Tibial artery (tissue), 4 donors: ENCODE measurements at regions not wholly inside any gene's neighbourhood (a gene's known extent, or its start where the extent isn't known, plus 50 kb on each side); places are given as distances from the start of the nearest gene placed in this dataset.

Source experiments
- DNase-seq, 2 donors: peaks; one replicate each; pipeline ENCODE4 v3.0.0-alpha.2; 2019
- H3K27ac ChIP-seq, 2 donors: fragments of 200-600 bp; sonication (generic) in 1 of 2; 1 replicate in 1 of 2; 2 replicates in 1 of 2; pipeline ENCODE4 v1.5.1; 2018 to 2019; ENCODE audit warnings: mild to moderate bottlenecking in 1 of 2
- H3K27me3 ChIP-seq, 2 donors: fragments of 200-600 bp; sonication (generic) in 1 of 2; one replicate each; pipeline versions ENCODE4 v1.5.1 to v1.6.0; 2016 to 2019
- H3K36me3 ChIP-seq, 3 donors: fragments of 200-600 bp; sonication (generic) in 2 of 3; one replicate each; pipeline ENCODE4 v1.5.1; 2016 to 2019; ENCODE audit warnings: mild to moderate bottlenecking in 2 of 3
- H3K4me1 ChIP-seq, 4 donors: fragments of 200-600 bp; sonication (generic) in 2 of 4; 1 replicate in 3 of 4; 2 replicates in 1 of 4; pipeline ENCODE4 v1.5.1; 2016 to 2019
- H3K4me3 ChIP-seq, 2 donors: fragments of 200-600 bp; sonication (generic) in 1 of 2; 1 replicate in 1 of 2; 2 replicates in 1 of 2; pipeline ENCODE4 v1.5.1; 2018 to 2019; ENCODE audit warnings: mild to moderate bottlenecking in 2 of 2
- H3K9me3 ChIP-seq, 3 donors: fragments of 200-600 bp; sonication (generic) in 1 of 3; one replicate each; pipeline ENCODE4 v1.5.1; 2016 to 2019
- intact Hi-C: fragments of 100-400 bp; cut with DNase I; formaldehyde crosslinking; loops from one replicate; pipeline ENCODE4 v1.15.0; 2023; ENCODE audit warnings: low total_unique reads
- TF ChIP-seq, protein P1 (sequence below), 2 experiments: fragments of 200-600 bp in 1 of 2; fragments of 450-650 bp in 1 of 2; IDR thresholded peaks; one replicate each; pipeline ENCODE4 v1.5.1; 2017 to 2019; ENCODE audit warnings: antibody characterized with exemption in 2 of 2, mild to moderate bottlenecking in 1 of 2, moderate library complexity in 1 of 2

GRCh38 chr12:91935296-91935695 is 210.3 kb downstream of the BTG1 start:
- no peaks in the 10 kb centered on the region for H3K9me3 ChIP-seq
- intact Hi-C loops, result no loop called here
- H3K4me1 ChIP-seq, result peaks cover 0 to 8% (median 0%) of the 10 kb centered on the region in 4 donors
- no peak overlapping the region for H3K4me3 ChIP-seq
- no peaks in the 10 kb centered on the region for H3K27me3 ChIP-seq
- no peak overlapping the region for H3K27ac ChIP-seq
- TF ChIP-seq, protein P1, sequence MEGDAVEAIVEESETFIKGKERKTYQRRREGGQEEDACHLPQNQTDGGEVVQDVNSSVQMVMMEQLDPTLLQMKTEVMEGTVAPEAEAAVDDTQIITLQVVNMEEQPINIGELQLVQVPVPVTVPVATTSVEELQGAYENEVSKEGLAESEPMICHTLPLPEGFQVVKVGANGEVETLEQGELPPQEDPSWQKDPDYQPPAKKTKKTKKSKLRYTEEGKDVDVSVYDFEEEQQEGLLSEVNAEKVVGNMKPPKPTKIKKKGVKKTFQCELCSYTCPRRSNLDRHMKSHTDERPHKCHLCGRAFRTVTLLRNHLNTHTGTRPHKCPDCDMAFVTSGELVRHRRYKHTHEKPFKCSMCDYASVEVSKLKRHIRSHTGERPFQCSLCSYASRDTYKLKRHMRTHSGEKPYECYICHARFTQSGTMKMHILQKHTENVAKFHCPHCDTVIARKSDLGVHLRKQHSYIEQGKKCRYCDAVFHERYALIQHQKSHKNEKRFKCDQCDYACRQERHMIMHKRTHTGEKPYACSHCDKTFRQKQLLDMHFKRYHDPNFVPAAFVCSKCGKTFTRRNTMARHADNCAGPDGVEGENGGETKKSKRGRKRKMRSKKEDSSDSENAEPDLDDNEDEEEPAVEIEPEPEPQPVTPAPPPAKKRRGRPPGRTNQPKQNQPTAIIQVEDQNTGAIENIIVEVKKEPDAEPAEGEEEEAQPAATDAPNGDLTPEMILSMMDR (IDR thresholded peaks at IDR 0.05), result no peak
- H3K36me3 ChIP-seq, result no peaks in the 10 kb centered on the region
- DNase-seq, result no peak

DNA sequence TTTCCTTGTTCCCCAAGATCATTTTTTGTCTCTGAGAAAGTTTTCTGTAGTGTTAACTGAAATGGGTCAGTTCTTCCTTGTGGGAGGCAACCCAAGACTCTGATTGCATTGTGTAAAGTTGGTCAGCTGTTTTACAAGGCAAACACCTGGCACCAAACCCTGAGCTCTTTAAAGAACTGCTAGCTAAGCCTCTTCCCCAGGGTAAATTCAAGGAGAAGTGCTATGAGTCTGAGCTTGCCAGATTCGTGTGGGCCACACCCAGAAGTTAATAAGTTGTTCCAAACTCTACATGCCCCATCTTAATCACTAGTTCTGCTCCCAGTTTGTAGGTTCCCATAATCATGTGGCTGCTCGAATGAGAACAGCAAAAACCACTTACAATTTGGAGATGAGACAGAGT is 214.5 kb downstream of the BTG1 start:
- Histone ChIP-seq H3K9me3 (no peaks in the 10 kb centered on the region), H3K4me3 (no peak overlapping the region), H3K36me3 (no peaks in the 10 kb centered on the region), H3K4me1 (peaks cover 0 to 8% (median 0%) of the 10 kb centered on the region in 4 donors), H3K27me3 (no peaks in the 10 kb centered on the region), H3K27ac (no peak overlapping the region)
- TF ChIP-seq, protein P1 (IDR thresholded peaks at IDR 0.05), result no peak
- DNase-seq, result peak in 1 of 2 donors; percentile 31
- intact Hi-C loops, result no loop called here

DNA sequence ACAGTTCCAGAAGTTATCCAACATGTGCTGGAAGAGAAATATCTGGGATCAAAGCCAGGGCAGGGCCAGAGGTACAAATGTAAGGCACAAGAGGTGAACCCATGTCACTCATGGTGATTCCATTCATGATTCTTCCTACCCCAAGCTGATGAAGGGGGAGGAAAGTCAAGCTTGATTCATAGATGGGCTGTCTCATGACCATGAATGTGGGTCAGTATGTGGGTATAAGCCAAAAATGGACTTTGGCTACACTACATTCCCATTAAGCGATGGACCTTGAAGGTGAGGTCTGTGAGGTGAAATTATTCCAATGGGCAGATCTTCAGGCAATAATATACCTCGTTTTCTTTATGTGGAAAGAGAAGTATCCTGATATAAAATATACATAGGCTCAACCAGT is 217.1 kb downstream of the BTG1 start:
- H3K27ac ChIP-seq, result no peak overlapping the region
- no peaks in the 10 kb centered on the region for H3K27me3 ChIP-seq
- TF ChIP-seq, protein P1 (IDR thresholded peaks at IDR 0.05), result no peak
- H3K4me3 ChIP-seq, result no peak overlapping the region
- intact Hi-C loops, result no loop called here
- no peaks in the 10 kb centered on the region for H3K9me3 ChIP-seq
- no peaks in the 10 kb centered on the region for H3K36me3 ChIP-seq
- H3K4me1 ChIP-seq, result peaks cover 0 to 8% (median 0%) of the 10 kb centered on the region in 4 donors
- no peak for DNase-seq

GRCh38 chr12:91926848-91927247 is 218.8 kb downstream of the BTG1 start:
- Histone ChIP-seq H3K36me3 (no peaks in the 10 kb centered on the region), H3K4me1 (peaks cover 0 to 8% (median 0%) of the 10 kb centered on the region in 4 donors), H3K27ac (no peak overlapping the region), H3K9me3 (no peaks in the 10 kb centered on the region), H3K27me3 (no peaks in the 10 kb centered on the region), H3K4me3 (no peak overlapping the region)
- intact Hi-C loops, result no loop called here
- DNase-seq, result no peak
- TF ChIP-seq, protein P1 (IDR thresholded peaks at IDR 0.05), result no peak

DNA sequence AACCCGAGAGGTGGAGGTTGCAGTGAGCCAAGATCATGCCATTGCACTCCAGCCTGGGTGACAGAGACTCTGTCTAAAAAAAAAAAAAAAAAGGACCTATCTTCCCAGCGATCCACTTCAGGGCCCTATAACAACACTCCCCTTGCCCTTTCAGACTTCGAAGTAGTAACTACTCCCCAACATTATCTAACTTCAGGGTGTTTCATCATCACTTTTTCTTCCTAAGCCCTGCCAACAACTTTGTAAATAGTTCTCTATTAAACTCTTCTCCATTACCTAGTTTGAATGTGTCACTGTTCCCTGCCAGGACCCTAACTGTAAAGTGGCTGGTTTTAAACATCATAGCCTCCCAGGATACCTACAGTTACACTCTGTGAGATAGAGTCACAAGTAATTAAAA is 220.8 kb downstream of the BTG1 start:
- TF ChIP-seq, protein P1 (IDR thresholded peaks at IDR 0.05), result no peak
- H3K27me3 ChIP-seq, result no peaks in the 10 kb centered on the region
- H3K27ac ChIP-seq, result no peak overlapping the region
- intact Hi-C loops, result no loop called here
- H3K9me3 ChIP-seq, result no peaks in the 10 kb centered on the region
- no peak for DNase-seq
- no peak overlapping the region for H3K4me3 ChIP-seq
- no peaks in the 10 kb centered on the region for H3K36me3 ChIP-seq
- H3K4me1 ChIP-seq, result no peaks in the 10 kb centered on the region

DNA sequence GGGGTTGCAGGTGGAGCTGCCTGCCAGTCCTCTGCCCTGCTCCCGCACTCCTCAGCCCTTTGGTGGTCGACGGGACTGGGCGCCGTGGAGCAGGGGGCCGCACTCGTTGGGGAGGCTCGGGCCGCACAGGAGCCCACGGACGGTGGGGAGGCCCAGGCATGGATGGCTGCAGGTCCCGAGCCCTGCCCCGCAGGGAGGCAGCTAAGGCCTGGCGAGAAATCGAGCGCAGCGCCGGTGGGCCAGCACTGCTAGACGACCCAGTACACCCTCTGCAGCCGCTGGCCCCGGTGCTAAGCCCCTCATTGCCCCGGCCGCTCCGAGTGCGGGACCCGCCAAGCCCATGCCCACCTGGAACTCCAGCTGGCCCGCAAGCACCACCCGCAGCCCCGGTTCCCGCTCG is 221.8 kb downstream of the BTG1 start:
- TF ChIP-seq, protein P1 (IDR thresholded peaks at IDR 0.05), result no peak
- Histone ChIP-seq H3K9me3 (no peaks in the 10 kb centered on the region), H3K27ac (no peak overlapping the region), H3K4me1 (no peaks in the 10 kb centered on the region), H3K27me3 (no peaks in the 10 kb centered on the region), H3K36me3 (no peaks in the 10 kb centered on the region), H3K4me3 (no peak overlapping the region)
- DNase-seq, result peak in 1 of 2 donors; percentile 60
- intact Hi-C loops, result no loop called here
